ENCODE measurements at regions not wholly inside any gene's neighbourhood (a gene's known extent, or its start where the extent isn't known, plus 50 kb on each side); places are given as distances from the start of the nearest gene placed in this dataset.
A peak's percentile ranks its signal among the peaks of the same experiment; 100 is the strongest.

DNA sequence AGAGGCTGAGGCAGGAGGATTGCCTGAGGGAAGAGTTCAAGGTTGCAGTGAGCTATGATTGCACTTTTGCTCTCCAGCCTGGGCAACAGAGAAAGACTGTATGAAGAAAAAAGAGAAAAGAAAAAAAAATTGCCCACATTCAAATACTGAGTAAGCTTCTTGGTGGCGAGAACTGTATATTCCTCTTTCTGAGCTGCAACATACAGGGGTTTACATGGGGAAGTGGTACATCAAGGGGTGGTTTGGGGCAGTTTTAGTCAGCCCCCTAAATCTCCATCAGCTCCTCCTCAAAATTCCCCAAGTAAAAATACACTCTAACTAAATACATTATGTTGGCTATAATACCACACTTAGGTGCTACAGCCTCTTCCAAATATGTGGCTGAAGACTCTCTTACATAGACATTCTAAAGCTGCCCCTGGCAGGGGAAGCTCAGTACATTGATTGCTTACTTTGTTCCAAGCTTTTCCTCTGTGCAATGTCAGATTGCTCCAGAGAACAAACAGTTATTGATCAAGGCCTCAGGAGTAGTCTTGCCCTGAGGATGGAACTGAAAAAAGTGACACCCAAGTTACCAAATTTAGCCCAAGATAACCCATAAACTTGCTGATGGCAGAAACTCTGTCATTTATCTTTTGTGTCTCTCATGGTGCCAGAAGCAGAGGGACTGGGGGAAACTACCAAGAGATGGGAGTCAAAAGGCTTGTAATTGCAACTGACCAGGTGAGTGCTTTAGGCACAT is 107.4 kb upstream of the RIPOR2 start (continued):
- TF ChIP-seq E2F8 (IDR thresholded peaks at IDR 0.05; ENCODE audit: low read depth, partially characterized antibody), result no peak
- TF ChIP-seq MAX (IDR thresholded peaks at IDR 0.05; ENCODE audit: low read depth, low read length), result no peak
- peak; percentile 22; the same call in 1 of the 2 replicates for TF ChIP-seq JUNB (IDR thresholded peaks at IDR 0.05)
- TF ChIP-seq, protein P1, sequence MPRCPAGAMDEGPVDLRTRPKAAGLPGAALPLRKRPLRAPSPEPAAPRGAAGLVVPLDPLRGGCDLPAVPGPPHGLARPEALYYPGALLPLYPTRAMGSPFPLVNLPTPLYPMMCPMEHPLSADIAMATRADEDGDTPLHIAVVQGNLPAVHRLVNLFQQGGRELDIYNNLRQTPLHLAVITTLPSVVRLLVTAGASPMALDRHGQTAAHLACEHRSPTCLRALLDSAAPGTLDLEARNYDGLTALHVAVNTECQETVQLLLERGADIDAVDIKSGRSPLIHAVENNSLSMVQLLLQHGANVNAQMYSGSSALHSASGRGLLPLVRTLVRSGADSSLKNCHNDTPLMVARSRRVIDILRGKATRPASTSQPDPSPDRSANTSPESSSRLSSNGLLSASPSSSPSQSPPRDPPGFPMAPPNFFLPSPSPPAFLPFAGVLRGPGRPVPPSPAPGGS (IDR thresholded peaks at IDR 0.05; ENCODE audit: borderline replicate concordance, insufficient read depth, low read depth, low read length, poor library complexity, severe bottlenecking), result no peak
- TF ChIP-seq SIX5 (IDR thresholded peaks at IDR 0.05; ENCODE audit: low read depth, low read length, severe bottlenecking), result no peak
- TF ChIP-seq, protein P2, sequence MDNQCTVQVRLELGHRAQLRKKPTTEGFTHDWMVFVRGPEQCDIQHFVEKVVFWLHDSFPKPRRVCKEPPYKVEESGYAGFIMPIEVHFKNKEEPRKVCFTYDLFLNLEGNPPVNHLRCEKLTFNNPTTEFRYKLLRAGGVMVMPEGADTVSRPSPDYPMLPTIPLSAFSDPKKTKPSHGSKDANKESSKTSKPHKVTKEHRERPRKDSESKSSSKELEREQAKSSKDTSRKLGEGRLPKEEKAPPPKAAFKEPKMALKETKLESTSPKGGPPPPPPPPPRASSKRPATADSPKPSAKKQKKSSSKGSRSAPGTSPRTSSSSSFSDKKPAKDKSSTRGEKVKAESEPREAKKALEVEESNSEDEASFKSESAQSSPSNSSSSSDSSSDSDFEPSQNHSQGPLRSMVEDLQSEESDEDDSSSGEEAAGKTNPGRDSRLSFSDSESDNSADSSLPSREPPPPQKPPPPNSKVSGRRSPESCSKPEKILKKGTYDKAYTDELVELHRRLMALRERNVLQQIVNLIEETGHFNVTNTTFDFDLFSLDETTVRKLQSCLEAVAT (IDR thresholded peaks at IDR 0.05), result no peak
- TF ChIP-seq SREBF2 (IDR thresholded peaks at IDR 0.05; ENCODE audit: low read length), result no peak
- TF ChIP-seq, protein P3, sequence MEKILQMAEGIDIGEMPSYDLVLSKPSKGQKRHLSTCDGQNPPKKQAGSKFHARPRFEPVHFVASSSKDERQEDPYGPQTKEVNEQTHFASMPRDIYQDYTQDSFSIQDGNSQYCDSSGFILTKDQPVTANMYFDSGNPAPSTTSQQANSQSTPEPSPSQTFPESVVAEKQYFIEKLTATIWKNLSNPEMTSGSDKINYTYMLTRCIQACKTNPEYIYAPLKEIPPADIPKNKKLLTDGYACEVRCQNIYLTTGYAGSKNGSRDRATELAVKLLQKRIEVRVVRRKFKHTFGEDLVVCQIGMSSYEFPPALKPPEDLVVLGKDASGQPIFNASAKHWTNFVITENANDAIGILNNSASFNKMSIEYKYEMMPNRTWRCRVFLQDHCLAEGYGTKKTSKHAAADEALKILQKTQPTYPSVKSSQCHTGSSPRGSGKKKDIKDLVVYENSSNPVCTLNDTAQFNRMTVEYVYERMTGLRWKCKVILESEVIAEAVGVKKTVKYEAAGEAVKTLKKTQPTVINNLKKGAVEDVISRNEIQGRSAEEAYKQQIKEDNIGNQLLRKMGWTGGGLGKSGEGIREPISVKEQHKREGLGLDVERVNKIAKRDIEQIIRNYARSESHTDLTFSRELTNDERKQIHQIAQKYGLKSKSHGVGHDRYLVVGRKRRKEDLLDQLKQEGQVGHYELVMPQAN (conservative IDR thresholded peaks at IDR 0.05), result no peak
- TF ChIP-seq RAD21 (IDR thresholded peaks at IDR 0.05; ENCODE audit: insufficient read depth, low read depth, low read length), result no peak; the same call in 1 of the 2 replicates
- no peak for TF ChIP-seq POLR2A (IDR thresholded peaks at IDR 0.05; ENCODE audit: low read depth, low read length)
- TF ChIP-seq SMAD5 (IDR thresholded peaks at IDR 0.05; ENCODE audit: low read depth), result no peak
- peak; percentile 70 for TF ChIP-seq NFIC (IDR thresholded peaks at IDR 0.05; ENCODE audit: low read depth, low read length)
- TF ChIP-seq REST (IDR thresholded peaks at IDR 0.05; ENCODE audit: low read depth, low read length), result no peak
- no peak for TF ChIP-seq ZBED1 (IDR thresholded peaks at IDR 0.05; ENCODE audit: borderline replicate concordance)

All from GM12878 (cell line).